HEK293 (cell line): ENCODE measurements at regions not wholly inside any gene's neighbourhood (a gene's known extent, or its start where the extent isn't known, plus 50 kb on each side); places are given as distances from the start of the nearest gene placed in this dataset.

Experiments used
- CTCF ChIA-PET: fragments of 350-600 bp; formaldehyde crosslinking; extraction: SDS; loops from one replicate; lab custom pipeline; 2021; ENCODE audit warnings: antibody characterized with exemption; lab: Yijun Ruan, JAX
- POLR2A ChIA-PET: fragments of 300-600 bp; formaldehyde crosslinking; extraction: SDS; loops from one replicate; lab custom pipeline; 2020; ENCODE audit warnings: antibody characterized with exemption, inconsistent platforms; lab: Yijun Ruan, JAX
- H3K27ac ChIP-seq: fragments of 200-500 bp; sonication (Bioruptor generic); 2 replicates; pipeline ENCODE4 v1.5.1; 2014; ENCODE audit warnings: low read depth, low read length, control low read depth, inconsistent platforms; ENCODE audit errors: extremely low read depth
- H3K36me3 ChIP-seq, 2 experiments: fragments of 200-500 bp in 1 of 2; sonication (Bioruptor generic) in 1 of 2; 1 replicate in 1 of 2; 2 replicates in 1 of 2; pipeline ENCODE4 v1.5.1; 2014 to 2017; ENCODE audit warnings: inconsistent platforms in 2 of 2, low read length in 2 of 2; ENCODE audit not compliant: control insufficient read depth in 2 of 2, insufficient read depth in 1 of 2
- H3K4me1 ChIP-seq: fragments of 200-500 bp; sonication (Bioruptor generic); 2 replicates; pipeline ENCODE4 v1.5.1; 2014; ENCODE audit warnings: mild to moderate bottlenecking, low read length, inconsistent platforms; ENCODE audit not compliant: control insufficient read depth, insufficient read depth
- H3K4me3 ChIP-seq: 2 replicates; pipeline ENCODE4 v1.5.1; 2011; ENCODE audit warnings: low read depth, mild to moderate bottlenecking, control low read depth, low read length, moderate library complexity
- H3K9me3 ChIP-seq: fragments of 200-500 bp; sonication (Bioruptor generic); 2 replicates; pipeline ENCODE4 v1.5.1; 2014; ENCODE audit warnings: low read depth, low read length, inconsistent platforms; ENCODE audit not compliant: control insufficient read depth, insufficient read depth
- FEZF1 ChIP-seq: fragments of 450-650 bp; formaldehyde crosslinking; IDR thresholded peaks from 2 replicates; pipeline ENCODE4 v1.5.1; 2016; ENCODE audit warnings: missing biosample characterization, missing genetic modification characterization
- KLF8 ChIP-seq: fragments of 450-650 bp; formaldehyde crosslinking; IDR thresholded peaks from 2 replicates; pipeline ENCODE4 v1.5.1; 2016; ENCODE audit warnings: missing biosample characterization, missing genetic modification characterization
- ZFP69B ChIP-seq: fragments of 450-650 bp; formaldehyde crosslinking; IDR thresholded peaks from 2 replicates; pipeline ENCODE4 v1.5.1; 2016; ENCODE audit warnings: missing biosample characterization, missing genetic modification characterization
- ZNF10 ChIP-seq: fragments of 450-650 bp; formaldehyde crosslinking; IDR thresholded peaks from 2 replicates; pipeline ENCODE4 v1.5.1; 2017; ENCODE audit warnings: missing biosample characterization, missing genetic modification characterization
- ZNF174 ChIP-seq: fragments of 450-650 bp; formaldehyde crosslinking; IDR thresholded peaks from 2 replicates; pipeline ENCODE4 v1.5.0; 2017; ENCODE audit warnings: missing biosample characterization, mild to moderate bottlenecking, missing genetic modification characterization
- ZNF221 ChIP-seq: fragments of 450-650 bp; formaldehyde crosslinking; IDR thresholded peaks from 2 replicates; pipeline ENCODE4 v1.5.1; 2017; ENCODE audit warnings: missing biosample characterization, missing genetic modification characterization, borderline replicate concordance
- ZNF248 ChIP-seq: fragments of 450-650 bp; formaldehyde crosslinking; IDR thresholded peaks from 2 replicates; pipeline ENCODE4 v1.5.1; 2017; ENCODE audit warnings: missing biosample characterization, missing genetic modification characterization
- ZNF274 ChIP-seq, 2 experiments: fragments of 200-500 bp in 1 of 2; fragments of 450-650 bp in 1 of 2; sonication (Bioruptor generic) in 1 of 2; formaldehyde crosslinking in 1 of 2; IDR thresholded peaks; 2 replicates each; pipeline versions ENCODE4 v1.5.1 to v1.6.1; 2014 to 2016; ENCODE audit warnings: borderline replicate concordance in 1 of 2, inconsistent platforms in 1 of 2, low read length in 1 of 2, missing biosample characterization in 1 of 2, missing genetic modification characterization in 1 of 2
- ZNF292 ChIP-seq: fragments of 450-650 bp; formaldehyde crosslinking; IDR thresholded peaks from 2 replicates; pipeline ENCODE4 v1.5.1; 2016; ENCODE audit warnings: low read depth, missing biosample characterization, missing genetic modification characterization, borderline replicate concordance
- ZNF311 ChIP-seq: fragments of 450-650 bp; formaldehyde crosslinking; IDR thresholded peaks from 2 replicates; pipeline ENCODE4 v1.5.1; 2017; ENCODE audit warnings: missing biosample characterization, missing genetic modification characterization, borderline replicate concordance
- ZNF335 ChIP-seq: fragments of 450-650 bp; formaldehyde crosslinking; conservative IDR thresholded peaks from 2 replicates; pipeline ENCODE4 v1.5.1; 2016; ENCODE audit warnings: missing biosample characterization, missing genetic modification characterization
- ZNF341 ChIP-seq: fragments of 450-650 bp; formaldehyde crosslinking; IDR thresholded peaks from 2 replicates; pipeline ENCODE4; 2016; ENCODE audit warnings: low read depth, missing biosample characterization, missing genetic modification characterization
- ZNF354C ChIP-seq: fragments of 450-650 bp; formaldehyde crosslinking; IDR thresholded peaks from 2 replicates; pipeline ENCODE4 v1.5.1; 2016; ENCODE audit warnings: missing biosample characterization, missing genetic modification characterization, low read depth, borderline replicate concordance
- ZNF404 ChIP-seq: fragments of 450-650 bp; formaldehyde crosslinking; IDR thresholded peaks from 2 replicates; pipeline ENCODE4 v1.5.1; 2017; ENCODE audit warnings: missing biosample characterization, missing genetic modification characterization
- ZNF416 ChIP-seq: fragments of 450-650 bp; formaldehyde crosslinking; IDR thresholded peaks from 2 replicates; pipeline ENCODE4 v1.5.1; 2016; ENCODE audit warnings: missing biosample characterization, missing genetic modification characterization
- ZNF423 ChIP-seq: fragments of 450-650 bp; formaldehyde crosslinking; IDR thresholded peaks from 2 replicates; pipeline ENCODE4 v1.5.1; 2016; ENCODE audit warnings: missing biosample characterization, missing genetic modification characterization
- ZNF48 ChIP-seq: fragments of 450-650 bp; formaldehyde crosslinking; IDR thresholded peaks from 2 replicates; pipeline ENCODE4 v1.5.1; 2016; ENCODE audit warnings: missing biosample characterization, missing genetic modification characterization
- ZNF501 ChIP-seq: fragments of 450-650 bp; formaldehyde crosslinking; IDR thresholded peaks from 2 replicates; pipeline ENCODE4 v1.5.1; 2016; ENCODE audit warnings: missing biosample characterization, missing genetic modification characterization
- ZNF514 ChIP-seq: fragments of 450-650 bp; formaldehyde crosslinking; IDR thresholded peaks from 2 replicates; pipeline ENCODE4 v1.5.1; 2016; ENCODE audit warnings: missing biosample characterization, missing genetic modification characterization
- ZNF521 ChIP-seq: fragments of 450-650 bp; formaldehyde crosslinking; IDR thresholded peaks from 2 replicates; pipeline ENCODE4 v1.5.1; 2017; ENCODE audit warnings: missing biosample characterization, mild to moderate bottlenecking, missing genetic modification characterization
- ZNF529 ChIP-seq: fragments of 450-650 bp; formaldehyde crosslinking; IDR thresholded peaks from 2 replicates; pipeline ENCODE4 v1.5.1; 2017; ENCODE audit warnings: missing genetic modification characterization, missing biosample characterization; ENCODE audit not compliant: insufficient replicate concordance
- ZNF555 ChIP-seq: fragments of 450-650 bp; formaldehyde crosslinking; conservative IDR thresholded peaks from 2 replicates; pipeline ENCODE4 v1.5.1; 2017; ENCODE audit warnings: missing biosample characterization, mild to moderate bottlenecking, missing genetic modification characterization, inconsistent platforms
- ZNF596 ChIP-seq: fragments of 450-650 bp; IDR thresholded peaks from 2 replicates; pipeline ENCODE4 v1.5.0; 2018; ENCODE audit warnings: missing biosample characterization, mild to moderate bottlenecking, missing genetic modification characterization, moderate library complexity
- ZNF792 ChIP-seq: fragments of 450-650 bp; formaldehyde crosslinking; IDR thresholded peaks from 2 replicates; pipeline ENCODE4 v1.5.1; 2016; ENCODE audit warnings: missing biosample characterization, missing genetic modification characterization
- TF ChIP-seq, protein P1 (sequence below): IDR thresholded peaks from 2 replicates; pipeline ENCODE4 v1.6.1; 2011; ENCODE audit warnings: mild to moderate bottlenecking, low read depth, low read length, borderline replicate concordance
- TF ChIP-seq, protein P2 (sequence below): fragments of 450-650 bp; formaldehyde crosslinking; IDR thresholded peaks from 2 replicates; pipeline ENCODE4 v1.5.1; 2016; ENCODE audit warnings: missing biosample characterization, missing genetic modification characterization, low read depth
- TF ChIP-seq, protein P3 (sequence below): fragments of 450-650 bp; formaldehyde crosslinking; IDR thresholded peaks from 2 replicates; pipeline ENCODE4 v1.5.0; 2017; ENCODE audit warnings: missing biosample characterization, missing genetic modification characterization, borderline replicate concordance
- TF ChIP-seq, protein P4 (sequence below): fragments of 450-650 bp; formaldehyde crosslinking; IDR thresholded peaks from 2 replicates; pipeline ENCODE4 v1.5.1; 2016; ENCODE audit warnings: missing biosample characterization, missing genetic modification characterization

DNA sequence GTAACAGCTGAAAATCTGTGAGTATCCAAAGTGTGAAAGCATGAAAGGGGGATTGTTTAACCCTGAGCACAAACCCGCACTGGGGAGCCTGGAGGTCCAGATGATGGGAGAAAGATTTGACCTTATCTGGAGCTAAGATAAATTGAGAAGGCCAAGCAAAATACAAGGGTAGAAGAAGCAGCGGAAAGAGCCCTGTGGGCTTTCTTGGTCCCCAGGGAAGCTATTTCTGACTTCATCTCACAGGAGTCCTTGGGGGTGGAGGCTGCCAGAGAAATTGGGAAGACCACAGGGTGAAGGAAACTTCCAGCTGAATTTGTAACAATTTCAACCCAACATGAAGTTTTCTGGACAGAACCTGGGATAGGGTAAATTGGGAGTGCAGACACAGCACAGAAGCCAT is 476.9 kb downstream of the MMUT start:
- Histone ChIP-seq H3K27ac (no peak overlapping the region), H3K9me3 (no peaks in the 10 kb centered on the region)
- no peak for TF ChIP-seq ZNF354C (tag by site-specific recombination)
- TF ChIP-seq, protein P1, sequence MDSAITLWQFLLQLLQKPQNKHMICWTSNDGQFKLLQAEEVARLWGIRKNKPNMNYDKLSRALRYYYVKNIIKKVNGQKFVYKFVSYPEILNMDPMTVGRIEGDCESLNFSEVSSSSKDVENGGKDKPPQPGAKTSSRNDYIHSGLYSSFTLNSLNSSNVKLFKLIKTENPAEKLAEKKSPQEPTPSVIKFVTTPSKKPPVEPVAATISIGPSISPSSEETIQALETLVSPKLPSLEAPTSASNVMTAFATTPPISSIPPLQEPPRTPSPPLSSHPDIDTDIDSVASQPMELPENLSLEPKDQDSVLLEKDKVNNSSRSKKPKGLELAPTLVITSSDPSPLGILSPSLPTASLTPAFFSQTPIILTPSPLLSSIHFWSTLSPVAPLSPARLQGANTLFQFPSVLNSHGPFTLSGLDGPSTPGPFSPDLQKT = no peak
- no peak for TF ChIP-seq ZNF311 (tag by site-specific recombination)
- no peak for TF ChIP-seq ZNF221 (tag by site-specific recombination)
- TF ChIP-seq ZNF416 = no peak
- no peak for TF ChIP-seq ZNF529 (tag by site-specific recombination)
- no peak for TF ChIP-seq ZNF292
- no peak for TF ChIP-seq ZNF341 (tag by site-specific recombination)
- no peak for TF ChIP-seq ZNF596 (tag by site-specific recombination)
- TF ChIP-seq ZNF10 (tag by site-specific recombination) = no peak
- no peak for TF ChIP-seq KLF8 (tag by site-specific recombination)
- TF ChIP-seq ZNF274 (IDR thresholded peaks at IDR 0.05; ENCODE audit: low read length) = no peak
- TF ChIP-seq ZNF274 (tag by site-specific recombination; IDR thresholded peaks at IDR 0.05; ENCODE audit: borderline replicate concordance) = no peak
- TF ChIP-seq, protein P2, sequence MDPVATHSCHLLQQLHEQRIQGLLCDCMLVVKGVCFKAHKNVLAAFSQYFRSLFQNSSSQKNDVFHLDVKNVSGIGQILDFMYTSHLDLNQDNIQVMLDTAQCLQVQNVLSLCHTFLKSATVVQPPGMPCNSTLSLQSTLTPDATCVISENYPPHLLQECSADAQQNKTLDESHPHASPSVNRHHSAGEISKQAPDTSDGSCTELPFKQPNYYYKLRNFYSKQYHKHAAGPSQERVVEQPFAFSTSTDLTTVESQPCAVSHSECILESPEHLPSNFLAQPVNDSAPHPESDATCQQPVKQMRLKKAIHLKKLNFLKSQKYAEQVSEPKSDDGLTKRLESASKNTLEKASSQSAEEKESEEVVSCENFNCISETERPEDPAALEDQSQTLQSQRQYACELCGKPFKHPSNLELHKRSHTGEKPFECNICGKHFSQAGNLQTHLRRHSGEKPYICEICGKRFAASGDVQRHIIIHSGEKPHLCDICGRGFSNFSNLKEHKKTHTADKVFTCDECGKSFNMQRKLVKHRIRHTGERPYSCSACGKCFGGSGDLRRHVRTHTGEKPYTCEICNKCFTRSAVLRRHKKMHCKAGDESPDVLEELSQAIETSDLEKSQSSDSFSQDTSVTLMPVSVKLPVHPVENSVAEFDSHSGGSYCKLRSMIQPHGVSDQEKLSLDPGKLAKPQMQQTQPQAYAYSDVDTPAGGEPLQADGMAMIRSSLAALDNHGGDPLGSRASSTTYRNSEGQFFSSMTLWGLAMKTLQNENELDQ = no peak
- TF ChIP-seq, protein P3, sequence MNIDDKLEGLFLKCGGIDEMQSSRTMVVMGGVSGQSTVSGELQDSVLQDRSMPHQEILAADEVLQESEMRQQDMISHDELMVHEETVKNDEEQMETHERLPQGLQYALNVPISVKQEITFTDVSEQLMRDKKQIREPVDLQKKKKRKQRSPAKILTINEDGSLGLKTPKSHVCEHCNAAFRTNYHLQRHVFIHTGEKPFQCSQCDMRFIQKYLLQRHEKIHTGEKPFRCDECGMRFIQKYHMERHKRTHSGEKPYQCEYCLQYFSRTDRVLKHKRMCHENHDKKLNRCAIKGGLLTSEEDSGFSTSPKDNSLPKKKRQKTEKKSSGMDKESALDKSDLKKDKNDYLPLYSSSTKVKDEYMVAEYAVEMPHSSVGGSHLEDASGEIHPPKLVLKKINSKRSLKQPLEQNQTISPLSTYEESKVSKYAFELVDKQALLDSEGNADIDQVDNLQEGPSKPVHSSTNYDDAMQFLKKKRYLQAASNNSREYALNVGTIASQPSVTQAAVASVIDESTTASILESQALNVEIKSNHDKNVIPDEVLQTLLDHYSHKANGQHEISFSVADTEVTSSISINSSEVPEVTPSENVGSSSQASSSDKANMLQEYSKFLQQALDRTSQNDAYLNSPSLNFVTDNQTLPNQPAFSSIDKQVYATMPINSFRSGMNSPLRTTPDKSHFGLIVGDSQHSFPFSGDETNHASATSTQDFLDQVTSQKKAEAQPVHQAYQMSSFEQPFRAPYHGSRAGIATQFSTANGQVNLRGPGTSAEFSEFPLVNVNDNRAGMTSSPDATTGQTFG (tag by site-specific recombination) = no peak
- no peak for TF ChIP-seq ZNF792
- no peak for TF ChIP-seq ZNF521 (tag by site-specific recombination)
- TF ChIP-seq, all 188 proteins: peak for 0
- Histone ChIP-seq H3K4me3 (no peak overlapping the region), H3K36me3 (no peaks in the 10 kb centered on the region), H3K4me1 (no peaks in the 10 kb centered on the region)
- ChIA-PET POLR2A (no interaction called here), CTCF (no interaction called here)

DNA sequence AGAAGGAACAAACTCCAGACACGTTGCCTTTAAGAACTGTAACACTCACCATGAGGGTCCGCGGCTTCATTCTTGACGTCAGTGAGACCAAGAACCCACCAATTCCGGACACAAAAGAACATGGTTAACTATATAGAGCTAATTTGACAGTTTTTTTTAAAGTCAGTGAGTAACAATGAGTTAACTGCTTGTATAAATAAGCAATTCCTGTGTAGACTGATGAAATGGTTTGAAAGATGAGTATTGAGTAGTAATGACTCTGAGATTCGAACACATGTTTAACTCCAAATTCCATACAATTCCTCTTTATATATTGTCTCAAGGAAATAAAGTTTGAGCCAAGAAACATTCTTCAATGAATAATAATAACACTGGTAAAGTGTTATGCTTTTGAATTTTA is 478.0 kb downstream of the MMUT start:
- ChIA-PET POLR2A (no interaction called here), CTCF (no interaction called here)
- no peak overlapping the region for H3K27ac ChIP-seq
- TF ChIP-seq FEZF1 (tag by site-specific recombination) = no peak
- TF ChIP-seq ZNF423 = no peak
- TF ChIP-seq ZNF555 (tag by site-specific recombination) = no peak
- no peak for TF ChIP-seq ZNF311 (tag by site-specific recombination)
- TF ChIP-seq, protein P4, sequence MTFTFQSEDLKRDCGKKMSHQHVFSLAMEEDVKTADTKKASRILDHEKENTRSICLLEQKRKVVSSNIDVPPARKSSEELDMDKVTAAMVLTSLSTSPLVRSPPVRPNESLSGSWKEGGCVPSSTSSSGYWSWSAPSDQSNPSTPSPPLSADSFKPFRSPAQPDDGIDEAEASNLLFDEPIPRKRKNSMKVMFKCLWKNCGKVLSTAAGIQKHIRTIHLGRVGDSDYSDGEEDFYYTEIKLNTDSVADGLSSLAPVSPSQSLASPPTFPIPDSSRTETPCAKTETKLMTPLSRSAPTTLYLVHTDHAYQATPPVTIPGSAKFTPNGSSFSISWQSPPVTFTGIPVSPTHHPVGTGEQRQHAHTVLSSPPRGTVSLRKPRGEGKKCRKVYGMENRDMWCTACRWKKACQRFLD (tag by site-specific recombination) = no peak
- no peak for TF ChIP-seq ZNF174 (tag by site-specific recombination)
- no peak for TF ChIP-seq ZNF529 (tag by site-specific recombination)
- no peak for TF ChIP-seq ZNF416
- TF ChIP-seq ZNF514 (tag by site-specific recombination) = no peak
- TF ChIP-seq ZFP69B (tag by site-specific recombination) = no peak
- no peak for TF ChIP-seq ZNF404 (tag by site-specific recombination)
- no peak for TF ChIP-seq ZNF501 (tag by site-specific recombination)
- TF ChIP-seq ZNF248 (tag by site-specific recombination) = no peak
- no peak for TF ChIP-seq ZNF335 (tag by site-specific recombination)
- no peak for TF ChIP-seq ZNF48 (tag by site-specific recombination)
- H3K9me3 ChIP-seq = no peaks in the 10 kb centered on the region
- H3K4me3 ChIP-seq = no peak overlapping the region
- H3K36me3 ChIP-seq = no peaks in the 10 kb centered on the region
- H3K4me1 ChIP-seq = no peaks in the 10 kb centered on the region
